ENCODE measurements at regions not wholly inside any gene's neighbourhood (a gene's known extent, or its start where the extent isn't known, plus 50 kb on each side); places are given as distances from the start of the nearest gene placed in this dataset.

GRCh38 chr5:24918676-24919075 lies 273.9 kb upstream of the CDH10 start:
- no peak overlapping the region for H3K27ac ChIP-seq (ENCODE audit: low read depth in 2 of 2, low read length in 1 of 2)
- no peak for TF ChIP-seq MXI1 (IDR thresholded peaks at IDR 0.05; ENCODE audit: low read depth, low read length)
- H3K4me3 ChIP-seq (ENCODE audit: low read depth in 2 of 2, low read length in 1 of 2) = no peak overlapping the region
- no peaks in the 10 kb centered on the region for H3K36me3 ChIP-seq (replicated peaks in 1 of 2; ENCODE audit: control insufficient read depth in 1 of 2, insufficient read depth in 2 of 2, low read length in 1 of 2)
- H3K9me2 ChIP-seq = no peaks in the 10 kb centered on the region
- H3K79me2 ChIP-seq (ENCODE audit: insufficient read depth) = no peaks in the 10 kb centered on the region
- H2AFZ ChIP-seq (ENCODE audit: low read depth) = no peak overlapping the region
- no peaks in the 10 kb centered on the region for H3K27me3 ChIP-seq (ENCODE audit: insufficient read depth)
- no peaks in the 10 kb centered on the region for H4K20me1 ChIP-seq (ENCODE audit: insufficient read depth)
- H3K4me2 ChIP-seq = no peak overlapping the region
- no peaks in the 10 kb centered on the region for H3K4me1 ChIP-seq (ENCODE audit: control insufficient read depth in 1 of 2, insufficient read depth in 2 of 2, low read depth in 1 of 2, low read length in 1 of 2)
- ChIA-PET CTCF (no interaction called here), POLR2A (no interaction called here)
- no peaks in the 10 kb centered on the region for H3K9me3 ChIP-seq
- no peaks in the 10 kb centered on the region for H3F3A ChIP-seq (replicated peaks; ENCODE audit: insufficient read depth)
- DNase-seq = no peak
- WGBS (ENCODE audit: low lambda C conversion rate) = 7% methylated on average over 1 of the region's 1 CpG
- no peak overlapping the region for H3K9ac ChIP-seq

- Histone ChIP-seq H3K9me2 (no peaks in the 10 kb centered on the region), H3F3A (replicated peaks; ENCODE audit: insufficient read depth) (no peaks in the 10 kb centered on the region), H3K4me3 (ENCODE audit: low read depth in 2 of 2, low read length in 1 of 2) (no peak overlapping the region), H3K79me2 (ENCODE audit: insufficient read depth) (no peaks in the 10 kb centered on the region), H3K27me3 (ENCODE audit: insufficient read depth) (no peaks in the 10 kb centered on the region), H2AFZ (ENCODE audit: low read depth) (no peak overlapping the region), H3K9ac (no peak overlapping the region), H3K4me1 (ENCODE audit: control insufficient read depth in 1 of 2, insufficient read depth in 2 of 2, low read depth in 1 of 2, low read length in 1 of 2) (no peaks in the 10 kb centered on the region), H3K27ac (ENCODE audit: low read depth in 2 of 2, low read length in 1 of 2) (no peak overlapping the region), H3K36me3 (replicated peaks in 1 of 2; ENCODE audit: control insufficient read depth in 1 of 2, insufficient read depth in 2 of 2, low read length in 1 of 2) (no peaks in the 10 kb centered on the region), H3K4me2 (no peak overlapping the region), H4K20me1 (ENCODE audit: insufficient read depth) (no peaks in the 10 kb centered on the region), H3K9me3 (no peaks in the 10 kb centered on the region)
- ChIA-PET CTCF (interaction anchor here (1.8 kb wide), 1 partner anchor 14 kb away, joined by 4 read pairs; no protein-coding TSS in a partner anchor), POLR2A (no interaction called here)
- TF ChIP-seq USF1 (IDR thresholded peaks at IDR 0.05; ENCODE audit: borderline replicate concordance, low read depth) = no peak
- TF ChIP-seq IRF3 (IDR thresholded peaks at IDR 0.05; ENCODE audit: low read depth, low read length) = no peak
- TF ChIP-seq NFIC (IDR thresholded peaks at IDR 0.05; ENCODE audit: borderline replicate concordance) = no peak
- TF ChIP-seq FOSL2 (IDR thresholded peaks at IDR 0.05; ENCODE audit: borderline replicate concordance, low read depth) = no peak
- no peak for TF ChIP-seq GABPA (IDR thresholded peaks at IDR 0.05; ENCODE audit: low read depth)
- WGBS (ENCODE audit: low lambda C conversion rate) = 8% methylated on average over 2 of the region's 2 CpGs
- no peak for DNase-seq
Observed at GRCh38 chr5:24916863-24917262, 272.1 kb upstream of the CDH10 start.

- H3K27ac ChIP-seq (ENCODE audit: low read depth in 2 of 2, low read length in 1 of 2) = no peak overlapping the region
- no peaks in the 10 kb centered on the region for H4K20me1 ChIP-seq (ENCODE audit: insufficient read depth)
- H3F3A ChIP-seq (replicated peaks; ENCODE audit: insufficient read depth) = no peaks in the 10 kb centered on the region
- no peaks in the 10 kb centered on the region for H3K36me3 ChIP-seq (replicated peaks in 1 of 2; ENCODE audit: control insufficient read depth in 1 of 2, insufficient read depth in 2 of 2, low read length in 1 of 2)
- H3K9me2 ChIP-seq = no peaks in the 10 kb centered on the region
- no peaks in the 10 kb centered on the region for H3K27me3 ChIP-seq (ENCODE audit: insufficient read depth)
- H3K79me2 ChIP-seq (ENCODE audit: insufficient read depth) = no peaks in the 10 kb centered on the region
- H3K4me2 ChIP-seq = no peak overlapping the region
- TF ChIP-seq ELF1 (IDR thresholded peaks at IDR 0.05) (no peak), CHD2 (IDR thresholded peaks at IDR 0.05; ENCODE audit: low read length, partially characterized antibody) (no peak)
- H2AFZ ChIP-seq (ENCODE audit: low read depth) = no peak overlapping the region
- DNase-seq = no peak
- no peaks in the 10 kb centered on the region for H3K9me3 ChIP-seq
- H3K4me1 ChIP-seq (ENCODE audit: control insufficient read depth in 1 of 2, insufficient read depth in 2 of 2, low read depth in 1 of 2, low read length in 1 of 2) = no peaks in the 10 kb centered on the region
- no peak overlapping the region for H3K4me3 ChIP-seq (ENCODE audit: low read depth in 2 of 2, low read length in 1 of 2)
- H3K9ac ChIP-seq = no peak overlapping the region
- CTCF ChIA-PET = no interaction called here
- POLR2A ChIA-PET = no interaction called here
Observed at GRCh38 chr5:24909210-24909609, 264.4 kb upstream of the CDH10 start.

All from SK-N-SH (cell line).